ENCODE measurements at regions not wholly inside any gene's neighbourhood (a gene's known extent, or its start where the extent isn't known, plus 50 kb on each side); places are given as distances from the start of the nearest gene placed in this dataset.

DNA sequence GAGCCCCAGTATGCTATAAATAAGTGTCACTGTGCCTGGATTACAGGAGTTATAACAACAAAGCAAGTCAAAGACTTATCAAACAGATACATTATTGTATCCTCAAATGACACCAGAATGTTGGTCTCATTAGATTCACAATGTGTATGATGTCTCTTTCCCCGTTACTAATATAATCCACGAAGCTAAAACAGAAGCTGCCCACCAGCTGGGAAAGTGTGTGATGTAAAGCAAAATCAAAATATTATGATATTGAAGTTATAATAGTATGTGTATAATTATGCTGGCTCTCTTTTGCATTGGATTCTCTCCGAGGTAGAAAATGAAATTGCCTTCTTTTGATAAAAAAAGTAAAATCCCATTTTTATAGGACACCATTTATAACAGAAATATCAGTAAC is 127.3 kb upstream of the MAN2A1 start:
- TF ChIP-seq SIN3A (IDR thresholded peaks at IDR 0.05; ENCODE audit: borderline replicate concordance, insufficient read depth, low read length) (no peak), POLR2AphosphoS5 (IDR thresholded peaks at IDR 0.05; ENCODE audit: low read depth, low read length) (no peak), TAF1 (IDR thresholded peaks at IDR 0.05; ENCODE audit: borderline replicate concordance, insufficient read depth, low read length) (no peak), FOXP2 (optimal IDR thresholded peaks at IDR 0.05; ENCODE audit: borderline replicate concordance, extremely low read depth, extremely low read length, insufficient read depth) (no peak)
- TF ChIP-seq, protein P1, sequence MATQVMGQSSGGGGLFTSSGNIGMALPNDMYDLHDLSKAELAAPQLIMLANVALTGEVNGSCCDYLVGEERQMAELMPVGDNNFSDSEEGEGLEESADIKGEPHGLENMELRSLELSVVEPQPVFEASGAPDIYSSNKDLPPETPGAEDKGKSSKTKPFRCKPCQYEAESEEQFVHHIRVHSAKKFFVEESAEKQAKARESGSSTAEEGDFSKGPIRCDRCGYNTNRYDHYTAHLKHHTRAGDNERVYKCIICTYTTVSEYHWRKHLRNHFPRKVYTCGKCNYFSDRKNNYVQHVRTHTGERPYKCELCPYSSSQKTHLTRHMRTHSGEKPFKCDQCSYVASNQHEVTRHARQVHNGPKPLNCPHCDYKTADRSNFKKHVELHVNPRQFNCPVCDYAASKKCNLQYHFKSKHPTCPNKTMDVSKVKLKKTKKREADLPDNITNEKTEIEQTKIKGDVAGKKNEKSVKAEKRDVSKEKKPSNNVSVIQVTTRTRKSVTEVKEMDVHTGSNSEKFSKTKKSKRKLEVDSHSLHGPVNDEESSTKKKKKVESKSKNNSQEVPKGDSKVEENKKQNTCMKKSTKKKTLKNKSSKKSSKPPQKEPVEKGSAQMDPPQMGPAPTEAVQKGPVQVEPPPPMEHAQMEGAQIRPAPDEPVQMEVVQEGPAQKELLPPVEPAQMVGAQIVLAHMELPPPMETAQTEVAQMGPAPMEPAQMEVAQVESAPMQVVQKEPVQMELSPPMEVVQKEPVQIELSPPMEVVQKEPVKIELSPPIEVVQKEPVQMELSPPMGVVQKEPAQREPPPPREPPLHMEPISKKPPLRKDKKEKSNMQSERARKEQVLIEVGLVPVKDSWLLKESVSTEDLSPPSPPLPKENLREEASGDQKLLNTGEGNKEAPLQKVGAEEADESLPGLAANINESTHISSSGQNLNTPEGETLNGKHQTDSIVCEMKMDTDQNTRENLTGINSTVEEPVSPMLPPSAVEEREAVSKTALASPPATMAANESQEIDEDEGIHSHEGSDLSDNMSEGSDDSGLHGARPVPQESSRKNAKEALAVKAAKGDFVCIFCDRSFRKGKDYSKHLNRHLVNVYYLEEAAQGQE (IDR thresholded peaks at IDR 0.05; ENCODE audit: insufficient read depth in 1 of 2, low read depth in 2 of 2, low read length in 2 of 2): no peak

DNA sequence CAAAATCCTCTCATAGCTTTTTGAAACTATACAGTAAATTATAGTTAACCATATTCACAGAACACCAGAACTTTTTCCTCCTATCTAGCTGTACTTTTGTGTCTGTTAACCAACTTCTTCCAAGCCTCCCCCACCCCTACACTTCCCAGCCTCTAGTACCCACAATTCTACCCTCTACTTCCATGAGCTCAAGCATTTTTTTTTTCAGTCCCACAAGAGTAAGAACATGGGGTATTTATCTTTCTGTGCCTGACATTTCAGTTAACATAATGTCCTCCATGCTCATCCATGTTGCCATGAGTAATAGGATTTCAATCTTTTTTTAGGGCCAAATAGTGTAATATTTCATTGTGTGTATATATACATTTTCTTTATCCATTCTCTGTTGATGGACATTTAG is 128.3 kb upstream of the MAN2A1 start:
- TF ChIP-seq TAF1 (IDR thresholded peaks at IDR 0.05; ENCODE audit: borderline replicate concordance, insufficient read depth, low read length) (no peak), FOXP2 (optimal IDR thresholded peaks at IDR 0.05; ENCODE audit: borderline replicate concordance, extremely low read depth, extremely low read length, insufficient read depth) (no peak), SIN3A (IDR thresholded peaks at IDR 0.05; ENCODE audit: borderline replicate concordance, insufficient read depth, low read length) (no peak)
- TF ChIP-seq, protein P1 (IDR thresholded peaks at IDR 0.05; ENCODE audit: insufficient read depth in 1 of 2, low read depth in 2 of 2, low read length in 2 of 2): no peak

DNA sequence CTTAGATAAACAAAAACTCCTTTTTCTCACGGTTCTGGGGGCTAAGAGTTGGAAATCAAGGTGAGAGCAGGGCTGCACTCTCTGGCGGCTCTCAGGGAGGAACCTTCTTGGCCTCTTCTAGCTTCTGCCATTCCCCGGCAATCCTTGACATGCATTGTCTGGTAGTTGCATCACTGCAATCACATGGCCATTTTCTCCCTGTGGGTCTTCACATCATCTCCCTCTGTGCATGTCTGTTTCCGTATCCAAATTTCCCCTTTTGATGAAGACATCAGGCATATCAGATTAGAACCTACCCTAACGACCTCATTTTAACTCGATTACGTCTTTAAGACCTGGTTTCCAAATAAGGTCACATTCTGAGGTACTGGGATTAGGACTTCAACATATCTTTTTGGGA is 129.2 kb upstream of the MAN2A1 start:
- TF ChIP-seq POLR2AphosphoS5 (IDR thresholded peaks at IDR 0.05; ENCODE audit: low read depth, low read length) (no peak), SIN3A (IDR thresholded peaks at IDR 0.05; ENCODE audit: borderline replicate concordance, insufficient read depth, low read length) (no peak), TAF1 (IDR thresholded peaks at IDR 0.05; ENCODE audit: borderline replicate concordance, insufficient read depth, low read length) (no peak), FOXP2 (optimal IDR thresholded peaks at IDR 0.05; ENCODE audit: borderline replicate concordance, extremely low read depth, extremely low read length, insufficient read depth) (no peak)

DNA sequence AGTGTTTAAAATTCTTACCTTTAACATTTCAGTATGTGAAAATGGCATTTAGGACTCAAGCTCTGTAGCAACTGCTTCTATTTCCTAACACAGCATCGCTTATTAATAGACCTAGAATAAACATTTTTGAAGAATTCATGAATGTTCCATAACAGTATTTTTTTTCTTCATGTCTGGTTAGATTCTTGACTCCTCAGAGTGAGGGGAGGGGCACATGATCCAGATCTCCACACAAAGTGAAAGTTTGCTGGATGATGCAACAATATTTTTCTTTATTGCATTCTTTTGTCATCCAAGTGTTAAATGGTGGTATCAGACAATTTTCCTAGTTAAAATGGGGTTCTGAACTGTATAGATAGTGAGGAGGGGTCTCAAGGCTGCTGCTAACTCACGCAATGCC is 130.8 kb upstream of the MAN2A1 start:
- TF ChIP-seq FOXP2 (optimal IDR thresholded peaks at IDR 0.05; ENCODE audit: borderline replicate concordance, extremely low read depth, extremely low read length, insufficient read depth): no peak
- TF ChIP-seq TAF1 (IDR thresholded peaks at IDR 0.05; ENCODE audit: borderline replicate concordance, insufficient read depth, low read length): no peak
- TF ChIP-seq, protein P1 (IDR thresholded peaks at IDR 0.05; ENCODE audit: insufficient read depth in 1 of 2, low read depth in 2 of 2, low read length in 2 of 2): no peak

DNA sequence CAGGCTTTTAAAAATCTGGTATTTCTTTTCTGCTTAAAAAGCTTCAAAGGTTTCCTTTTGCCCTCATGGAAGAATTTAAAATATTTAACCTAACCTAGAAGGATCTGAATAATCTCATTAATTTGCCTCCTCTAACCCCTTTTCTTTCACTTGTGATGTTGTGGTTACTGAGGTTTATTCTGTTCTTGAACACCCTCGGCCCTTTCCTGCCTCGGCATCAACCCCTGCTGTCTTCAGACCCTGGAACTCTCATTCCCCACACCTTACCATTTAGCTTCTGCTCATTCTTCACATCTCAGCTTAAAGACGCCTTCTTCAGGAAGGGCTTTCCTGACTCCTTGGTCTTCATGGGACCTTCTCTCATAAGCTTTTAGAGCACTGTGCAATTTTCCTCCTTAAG is 131.4 kb upstream of the MAN2A1 start:
- TF ChIP-seq FOXP2 (optimal IDR thresholded peaks at IDR 0.05; ENCODE audit: borderline replicate concordance, extremely low read depth, extremely low read length, insufficient read depth) (no peak), TAF1 (IDR thresholded peaks at IDR 0.05; ENCODE audit: borderline replicate concordance, insufficient read depth, low read length) (no peak), POLR2AphosphoS5 (IDR thresholded peaks at IDR 0.05; ENCODE audit: low read depth, low read length) (no peak), SIN3A (IDR thresholded peaks at IDR 0.05; ENCODE audit: borderline replicate concordance, insufficient read depth, low read length) (no peak)
- TF ChIP-seq, protein P1 (IDR thresholded peaks at IDR 0.05; ENCODE audit: insufficient read depth in 1 of 2, low read depth in 2 of 2, low read length in 2 of 2): no peak

Data from PFSK-1 (cell line).